GM23338 (cell line): ENCODE measurements at regions not wholly inside any gene's neighbourhood (a gene's known extent, or its start where the extent isn't known, plus 50 kb on each side); places are given as distances from the start of the nearest gene placed in this dataset.

Experiments
- ATAC-seq: fragments of 200-7000 bp; cut with Tn5 transposase; 3 replicates; pipeline ENCODE4 v1.9.1; 2020
- DNase-seq: peaks from one replicate; pipeline ENCODE4 v3.0.0-alpha.2; 2015; ENCODE audit warnings: low spot score
- H2AFZ ChIP-seq: fragments of 200-600 bp; sonication (generic); 2 replicates; pipeline ENCODE4 v1.8.0; 2016; ENCODE audit warnings: antibody characterized with exemption, mild to moderate bottlenecking, moderate library complexity
- H3F3A ChIP-seq: fragments of 200-600 bp; sonication (generic); replicated peaks from 2 replicates; pipeline ENCODE4 v1.8.0; 2017; ENCODE audit warnings: antibody characterized with exemption, mixed run types, low read depth
- H3K27ac ChIP-seq: fragments of 200-600 bp; sonication (generic); 2 replicates; pipeline ENCODE4 v1.6.1; 2016; ENCODE audit warnings: low read depth
- H3K27me3 ChIP-seq: fragments of 200-600 bp; sonication (generic); 2 replicates; pipeline ENCODE4 v1.8.0; 2016; ENCODE audit warnings: mild to moderate bottlenecking, mixed run types, moderate library complexity; ENCODE audit not compliant: insufficient read depth
- H3K36me3 ChIP-seq: fragments of 200-600 bp; sonication (generic); 2 replicates; pipeline ENCODE4 v1.8.0; 2016; ENCODE audit warnings: mild to moderate bottlenecking; ENCODE audit not compliant: insufficient read depth
- H3K4me1 ChIP-seq: fragments of 200-600 bp; sonication (generic); 2 replicates; pipeline ENCODE4 v1.8.0; 2016; ENCODE audit warnings: mild to moderate bottlenecking, moderate library complexity; ENCODE audit not compliant: insufficient read depth
- H3K4me2 ChIP-seq: fragments of 200-600 bp; sonication (generic); 2 replicates; pipeline ENCODE4 v1.7.1; 2017; ENCODE audit warnings: mixed run types
- H3K4me3 ChIP-seq: fragments of 200-600 bp; sonication (generic); 2 replicates; pipeline ENCODE4 v1.6.1; 2016; ENCODE audit warnings: mixed run types
- H3K79me2 ChIP-seq: fragments of 200-600 bp; sonication (generic); replicated peaks from 2 replicates; pipeline ENCODE4 v1.8.0; 2017; ENCODE audit warnings: mild to moderate bottlenecking; ENCODE audit not compliant: insufficient read depth
- H3K9me2 ChIP-seq: fragments of 200-600 bp; sonication (generic); 2 replicates; pipeline ENCODE4 v1.8.0; 2017; ENCODE audit not compliant: insufficient read depth
- H4K20me1 ChIP-seq: fragments of 200-600 bp; sonication (generic); replicated peaks from 2 replicates; pipeline ENCODE4 v1.8.0; 2017; ENCODE audit warnings: mild to moderate bottlenecking; ENCODE audit not compliant: insufficient read depth
- H3K27ac Mint-ChIP-seq: 2 replicates; pipeline ENCODE4 v1.8.0; 2020; ENCODE audit warnings: inconsistent platforms, mild to moderate bottlenecking, moderate library complexity, mixed read lengths
- H3K27me3 Mint-ChIP-seq: 3 replicates; pipeline ENCODE4 v1.8.0; 2022; ENCODE audit warnings: low read depth, mild to moderate bottlenecking, moderate library complexity, mixed read lengths, inconsistent platforms; ENCODE audit not compliant: insufficient read depth, poor library complexity
- H3K36me3 Mint-ChIP-seq: 3 replicates; pipeline ENCODE4 v1.8.0; 2021; ENCODE audit warnings: low read depth, mild to moderate bottlenecking, inconsistent platforms, moderate library complexity, mixed read lengths
- H3K4me1 Mint-ChIP-seq: 3 replicates; pipeline ENCODE4 v1.8.0; 2020; ENCODE audit warnings: mild to moderate bottlenecking, inconsistent platforms, mixed read lengths
- H3K4me3 Mint-ChIP-seq: 3 replicates; pipeline ENCODE4 v1.8.0; 2021; ENCODE audit warnings: moderate library complexity, mild to moderate bottlenecking, inconsistent platforms, mixed read lengths
- H3K9me3 Mint-ChIP-seq: 3 replicates; pipeline ENCODE4 v1.8.0; 2020; ENCODE audit warnings: moderate library complexity, mild to moderate bottlenecking, inconsistent platforms, mixed read lengths
- CREB1 ChIP-seq: fragments of 250-450 bp; sonication (Bioruptor Pico); IDR thresholded peaks from 2 replicates; pipeline ENCODE4 v1.5.0; 2020; ENCODE audit warnings: low read depth, mild to moderate bottlenecking, moderate library complexity
- CTCF ChIP-seq, 2 experiments: fragments of 200-600 bp in 1 of 2; sonication (generic) in 1 of 2; conservative IDR thresholded peaks; 2 replicates each; pipeline versions ENCODE4 v1.5.1 to v1.6.1; 2016 to 2017; ENCODE audit warnings: antibody characterized with exemption in 2 of 2, low read depth in 2 of 2, mild to moderate bottlenecking in 2 of 2, moderate library complexity in 1 of 2
- EZH2 ChIP-seq: fragments of 200-600 bp; sonication (generic); IDR thresholded peaks from one replicate; pipeline ENCODE4 v1.8.0; 2017; ENCODE audit warnings: antibody characterized with exemption, mild to moderate bottlenecking, low read depth; ENCODE audit not compliant: unreplicated experiment
- EZH2phosphoT487 ChIP-seq: fragments of 200-600 bp; sonication (generic); IDR thresholded peaks from one replicate; pipeline ENCODE4 v1.8.1; 2018; ENCODE audit warnings: antibody characterized with exemption; ENCODE audit not compliant: unreplicated experiment
- JUNB ChIP-seq: IDR thresholded peaks from one replicate; pipeline ENCODE4 v1.6.1; 2016; ENCODE audit warnings: antibody characterized with exemption; ENCODE audit not compliant: unreplicated experiment
- NANOG ChIP-seq: IDR thresholded peaks from 2 replicates; pipeline ENCODE4 v1.6.1; 2016; ENCODE audit warnings: antibody characterized with exemption, borderline replicate concordance
- POLR2AphosphoS5 ChIP-seq: IDR thresholded peaks from 2 replicates; pipeline ENCODE4 v1.6.1; 2016; ENCODE audit warnings: antibody characterized with exemption, low read depth
- REST ChIP-seq: IDR thresholded peaks from one replicate; pipeline ENCODE4 v1.6.1; 2018; ENCODE audit warnings: antibody characterized with exemption; ENCODE audit not compliant: unreplicated experiment
- STAT1 ChIP-seq: IDR thresholded peaks from one replicate; pipeline ENCODE4 v1.6.1; 2016; ENCODE audit warnings: antibody characterized with exemption; ENCODE audit not compliant: unreplicated experiment
- ZNF114 ChIP-seq: fragments of 250-450 bp; sonication (Bioruptor Pico); IDR thresholded peaks from 2 replicates; pipeline ENCODE4 v1.5.0; 2020; ENCODE audit warnings: mild to moderate bottlenecking, moderate library complexity
- ZNF331 ChIP-seq: fragments of 250-450 bp; sonication (Bioruptor Pico); IDR thresholded peaks from 2 replicates; pipeline ENCODE4 v1.5.0; 2020; ENCODE audit warnings: low read depth, mild to moderate bottlenecking, moderate library complexity
- TF ChIP-seq, protein P1 (sequence below): fragments of 250-450 bp; sonication (Bioruptor Pico); IDR thresholded peaks from 2 replicates; pipeline ENCODE4 v1.5.0; 2020; ENCODE audit warnings: mild to moderate bottlenecking, moderate library complexity
- TF ChIP-seq, protein P2 (sequence below): IDR thresholded peaks from 2 replicates; pipeline ENCODE4 v1.6.1; 2016; ENCODE audit warnings: antibody characterized with exemption

GRCh38 chr17:73711184-73711583 is 66.9 kb upstream of the SDK2 start:
- Histone ChIP-seq H4K20me1 (no peaks in the 10 kb centered on the region), H3K79me2 (no peaks in the 10 kb centered on the region), H3K4me1 (no peaks in the 10 kb centered on the region), H3K9me2 (no peaks in the 10 kb centered on the region), H3K4me2 (no peak overlapping the region), H3K4me3 (no peak overlapping the region), H3K27ac (no peak overlapping the region), H3F3A (no peaks in the 10 kb centered on the region), H3K36me3 (no peaks in the 10 kb centered on the region), H3K27me3 (no peaks in the 10 kb centered on the region), H2AFZ (no peak overlapping the region)
- Mint-ChIP-seq H3K27me3 (peaks cover 31% of the 10 kb centered on the region), H3K36me3 (no peaks in the 10 kb centered on the region), H3K4me3 (no peak overlapping the region), H3K9me3 (peaks cover 6% of the 10 kb centered on the region; the same call in 2 of the 3 replicates), H3K4me1 (peaks cover 13% of the 10 kb centered on the region), H3K27ac (no peak overlapping the region)
- DNase-seq (no peak), ATAC-seq (no peak)
- no peak for TF ChIP-seq JUNB
- TF ChIP-seq, protein P1, sequence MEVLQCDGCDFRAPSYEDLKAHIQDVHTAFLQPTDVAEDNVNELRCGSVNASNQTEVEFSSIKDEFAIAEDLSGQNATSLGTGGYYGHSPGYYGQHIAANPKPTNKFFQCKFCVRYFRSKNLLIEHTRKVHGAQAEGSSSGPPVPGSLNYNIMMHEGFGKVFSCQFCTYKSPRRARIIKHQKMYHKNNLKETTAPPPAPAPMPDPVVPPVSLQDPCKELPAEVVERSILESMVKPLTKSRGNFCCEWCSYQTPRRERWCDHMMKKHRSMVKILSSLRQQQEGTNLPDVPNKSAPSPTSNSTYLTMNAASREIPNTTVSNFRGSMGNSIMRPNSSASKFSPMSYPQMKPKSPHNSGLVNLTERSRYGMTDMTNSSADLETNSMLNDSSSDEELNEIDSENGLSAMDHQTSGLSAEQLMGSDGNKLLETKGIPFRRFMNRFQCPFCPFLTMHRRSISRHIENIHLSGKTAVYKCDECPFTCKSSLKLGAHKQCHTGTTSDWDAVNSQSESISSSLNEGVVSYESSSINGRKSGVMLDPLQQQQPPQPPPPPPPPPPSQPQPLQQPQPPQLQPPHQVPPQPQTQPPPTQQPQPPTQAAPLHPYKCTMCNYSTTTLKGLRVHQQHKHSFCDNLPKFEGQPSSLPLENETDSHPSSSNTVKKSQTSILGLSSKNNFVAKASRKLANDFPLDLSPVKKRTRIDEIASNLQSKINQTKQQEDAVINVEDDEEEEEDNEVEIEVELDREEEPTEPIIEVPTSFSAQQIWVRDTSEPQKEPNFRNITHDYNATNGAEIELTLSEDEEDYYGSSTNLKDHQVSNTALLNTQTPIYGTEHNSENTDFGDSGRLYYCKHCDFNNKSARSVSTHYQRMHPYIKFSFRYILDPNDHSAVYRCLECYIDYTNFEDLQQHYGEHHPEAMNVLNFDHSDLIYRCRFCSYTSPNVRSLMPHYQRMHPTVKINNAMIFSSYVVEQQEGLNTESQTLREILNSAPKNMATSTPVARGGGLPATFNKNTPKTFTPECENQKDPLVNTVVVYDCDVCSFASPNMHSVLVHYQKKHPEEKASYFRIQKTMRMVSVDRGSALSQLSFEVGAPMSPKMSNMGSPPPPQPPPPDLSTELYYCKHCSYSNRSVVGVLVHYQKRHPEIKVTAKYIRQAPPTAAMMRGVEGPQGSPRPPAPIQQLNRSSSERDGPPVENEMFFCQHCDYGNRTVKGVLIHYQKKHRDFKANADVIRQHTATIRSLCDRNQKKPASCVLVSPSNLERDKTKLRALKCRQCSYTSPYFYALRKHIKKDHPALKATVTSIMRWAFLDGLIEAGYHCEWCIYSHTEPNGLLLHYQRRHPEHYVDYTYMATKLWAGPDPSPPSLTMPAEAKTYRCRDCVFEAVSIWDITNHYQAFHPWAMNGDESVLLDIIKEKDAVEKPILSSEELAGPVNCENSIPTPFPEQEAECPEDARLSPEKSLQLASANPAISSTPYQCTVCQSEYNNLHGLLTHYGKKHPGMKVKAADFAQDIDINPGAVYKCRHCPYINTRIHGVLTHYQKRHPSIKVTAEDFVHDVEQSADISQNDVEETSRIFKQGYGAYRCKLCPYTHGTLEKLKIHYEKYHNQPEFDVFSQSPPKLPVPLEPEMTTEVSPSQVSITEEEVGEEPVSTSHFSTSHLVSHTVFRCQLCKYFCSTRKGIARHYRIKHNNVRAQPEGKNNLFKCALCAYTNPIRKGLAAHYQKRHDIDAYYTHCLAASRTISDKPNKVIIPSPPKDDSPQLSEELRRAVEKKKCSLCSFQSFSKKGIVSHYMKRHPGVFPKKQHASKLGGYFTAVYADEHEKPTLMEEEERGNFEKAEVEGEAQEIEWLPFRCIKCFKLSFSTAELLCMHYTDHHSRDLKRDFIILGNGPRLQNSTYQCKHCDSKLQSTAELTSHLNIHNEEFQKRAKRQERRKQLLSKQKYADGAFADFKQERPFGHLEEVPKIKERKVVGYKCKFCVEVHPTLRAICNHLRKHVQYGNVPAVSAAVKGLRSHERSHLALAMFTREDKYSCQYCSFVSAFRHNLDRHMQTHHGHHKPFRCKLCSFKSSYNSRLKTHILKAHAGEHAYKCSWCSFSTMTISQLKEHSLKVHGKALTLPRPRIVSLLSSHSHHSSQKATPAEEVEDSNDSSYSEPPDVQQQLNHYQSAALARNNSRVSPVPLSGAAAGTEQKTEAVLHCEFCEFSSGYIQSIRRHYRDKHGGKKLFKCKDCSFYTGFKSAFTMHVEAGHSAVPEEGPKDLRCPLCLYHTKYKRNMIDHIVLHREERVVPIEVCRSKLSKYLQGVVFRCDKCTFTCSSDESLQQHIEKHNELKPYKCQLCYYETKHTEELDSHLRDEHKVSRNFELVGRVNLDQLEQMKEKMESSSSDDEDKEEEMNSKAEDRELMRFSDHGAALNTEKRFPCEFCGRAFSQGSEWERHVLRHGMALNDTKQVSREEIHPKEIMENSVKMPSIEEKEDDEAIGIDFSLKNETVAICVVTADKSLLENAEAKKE, result no peak
- TF ChIP-seq EZH2, result no peak
- TF ChIP-seq ZNF331 (CRISPR knock-in tag), result no peak
- no peak for TF ChIP-seq ZNF114 (CRISPR knock-in tag)
- no peak for TF ChIP-seq REST
- TF ChIP-seq, protein P2, sequence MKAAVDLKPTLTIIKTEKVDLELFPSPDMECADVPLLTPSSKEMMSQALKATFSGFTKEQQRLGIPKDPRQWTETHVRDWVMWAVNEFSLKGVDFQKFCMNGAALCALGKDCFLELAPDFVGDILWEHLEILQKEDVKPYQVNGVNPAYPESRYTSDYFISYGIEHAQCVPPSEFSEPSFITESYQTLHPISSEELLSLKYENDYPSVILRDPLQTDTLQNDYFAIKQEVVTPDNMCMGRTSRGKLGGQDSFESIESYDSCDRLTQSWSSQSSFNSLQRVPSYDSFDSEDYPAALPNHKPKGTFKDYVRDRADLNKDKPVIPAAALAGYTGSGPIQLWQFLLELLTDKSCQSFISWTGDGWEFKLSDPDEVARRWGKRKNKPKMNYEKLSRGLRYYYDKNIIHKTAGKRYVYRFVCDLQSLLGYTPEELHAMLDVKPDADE, result no peak
- TF ChIP-seq EZH2phosphoT487, result no peak
- no peak for TF ChIP-seq STAT1
- no peak for TF ChIP-seq POLR2AphosphoS5
- TF ChIP-seq CREB1 (CRISPR knock-in tag), result no peak
- no peak for TF ChIP-seq CTCF (conservative IDR thresholded peaks at IDR 0.05; ENCODE audit: low read depth in 2 of 2)
- no peak for TF ChIP-seq NANOG
